TTC549 (cell line): ENCODE measurements at regions not wholly inside any gene's neighbourhood (a gene's known extent, or its start where the extent isn't known, plus 50 kb on each side); places are given as distances from the start of the nearest gene placed in this dataset.
"Not testable (repeated sequence)": the region's sequence is repeated elsewhere in the genome, so short reads cannot be mapped to it uniquely, and the experiment has no call there.

ENCODE experiments used
- FAIRE-seq: peaks from 2 replicates; lab custom pipeline; 2012; peaks lifted over from hg19 to GRCh38; lab: Jason Lieb, UNC

GRCh38 chr14:76699939-76700590, 61.2 kb upstream of the VASH1 start:
- FAIRE-seq: no peak

DNA sequence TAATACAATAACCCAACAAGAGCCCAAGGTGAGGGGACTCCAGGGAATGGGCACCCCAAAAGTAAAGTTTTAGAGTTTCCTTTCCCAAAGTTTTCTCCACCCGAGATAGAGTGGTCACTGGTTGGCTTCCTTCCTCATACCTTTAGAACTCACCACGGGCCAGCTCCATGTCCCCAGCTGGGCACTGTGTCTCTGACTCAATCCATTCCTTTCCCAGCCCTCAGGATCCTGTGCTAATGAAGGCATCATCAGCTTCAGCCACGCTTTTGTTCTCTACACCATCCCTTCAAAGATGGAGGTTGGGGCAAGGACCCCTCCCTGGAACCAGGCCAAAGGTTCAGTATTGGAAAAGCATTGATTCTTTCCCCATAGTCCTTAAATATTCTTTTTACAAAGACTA, 59.8 kb upstream of the VASH1 start:
- no peak for FAIRE-seq

GRCh38 chr14:76701981-76702380, 59.3 kb upstream of the VASH1 start:
- no peak for FAIRE-seq

GRCh38 chr14:76705214-76705613, 56.1 kb upstream of the VASH1 start:
- no peak for FAIRE-seq

- FAIRE-seq: not testable (repeated sequence)
Measured at GRCh38 chr14:76706207-76706606, 55.1 kb upstream of the VASH1 start.

DNA sequence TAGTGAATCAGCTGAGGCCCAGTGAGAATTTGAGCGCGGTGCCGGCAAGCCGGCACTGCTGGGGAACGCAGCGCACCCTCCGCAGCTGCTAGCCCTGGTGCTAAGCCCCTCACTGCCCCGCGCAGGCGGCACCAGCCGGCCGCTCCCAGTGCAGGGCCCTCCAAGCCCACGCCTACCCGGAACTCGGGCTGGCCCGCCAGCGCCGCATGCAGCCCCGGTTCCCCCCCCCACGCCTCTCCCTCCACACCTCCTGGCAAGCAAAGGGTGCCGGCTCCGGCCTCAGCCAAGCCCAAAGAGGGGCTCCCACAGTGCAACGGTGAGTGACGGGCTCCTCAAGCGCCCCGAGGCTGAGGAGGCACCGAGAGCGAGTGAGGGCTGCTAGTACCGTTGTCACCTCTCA, 54.5 kb upstream of the VASH1 start:
- FAIRE-seq: no peak

DNA sequence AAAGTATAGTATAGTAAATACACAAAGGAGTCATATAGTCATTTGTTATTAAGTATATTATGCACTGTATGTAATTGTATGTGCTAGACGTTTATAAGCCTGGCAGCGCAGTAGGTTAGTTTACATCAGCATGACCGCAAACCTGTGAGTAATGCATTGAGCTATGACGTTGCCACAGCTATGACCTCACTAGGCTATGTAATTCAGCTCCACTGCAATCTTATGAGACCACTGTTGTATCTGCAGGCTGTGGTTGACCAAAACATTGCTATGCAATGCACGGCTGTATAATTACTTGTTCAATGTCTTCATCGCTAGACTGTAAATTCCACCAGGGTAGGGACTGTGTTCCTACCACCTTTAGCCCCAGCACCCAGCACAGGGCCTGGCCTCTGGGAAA, 53.2 kb upstream of the VASH1 start:
- FAIRE-seq: no peak

- FAIRE-seq: no peak
Measured at GRCh38 chr14:76708771-76709170, 52.5 kb upstream of the VASH1 start.

DNA sequence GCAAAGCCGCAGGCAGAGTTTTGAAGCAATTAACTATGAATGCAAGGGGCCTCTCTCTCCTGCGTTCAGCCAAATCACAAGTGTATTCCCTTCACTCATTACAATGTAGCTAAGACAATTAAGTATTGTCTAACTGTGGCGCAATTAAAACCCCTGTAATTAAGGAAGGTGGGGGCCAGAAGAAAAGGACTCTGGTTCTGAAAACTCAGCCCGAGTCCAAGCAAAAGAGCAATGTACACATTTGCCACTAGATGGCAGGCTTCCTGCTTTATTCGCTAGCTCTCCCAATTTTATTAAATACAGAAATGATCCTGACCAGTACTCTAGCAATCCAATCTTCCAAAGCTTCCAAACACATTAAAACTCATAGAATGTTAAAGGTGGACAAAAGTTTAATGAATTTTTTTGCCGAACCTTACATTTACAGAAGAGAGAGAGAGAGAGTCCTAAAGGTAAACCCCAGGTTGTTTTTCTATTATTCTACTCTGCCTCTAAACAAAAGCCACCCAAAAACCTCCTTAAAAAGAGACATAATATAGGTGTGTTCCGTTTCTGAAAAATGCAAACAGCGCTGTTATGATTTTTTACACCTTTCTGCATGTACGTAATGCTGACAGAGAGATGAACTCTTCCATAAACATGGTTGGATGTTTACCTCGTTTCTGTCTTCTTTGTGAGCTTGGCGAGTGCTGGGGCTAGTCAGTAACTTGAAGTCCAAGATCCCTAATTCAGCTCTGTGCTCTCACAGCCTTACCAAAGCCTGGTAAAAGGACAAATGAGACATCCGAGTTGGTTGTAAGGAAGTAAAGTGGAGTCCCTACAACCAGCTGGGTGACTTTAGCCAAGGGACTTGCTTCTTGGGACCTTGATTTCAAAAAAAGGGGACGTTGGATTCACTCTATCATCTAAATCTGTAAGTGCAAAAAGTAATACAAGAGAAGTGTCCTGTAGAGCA, 50.9 kb upstream of the VASH1 start:
- FAIRE-seq: peak; percentile 68
